Muscle layer of duodenum (tissue), 2 donors: ENCODE measurements at regions not wholly inside any gene's neighbourhood (a gene's known extent, or its start where the extent isn't known, plus 50 kb on each side); places are given as distances from the start of the nearest gene placed in this dataset.

ENCODE experiments used
- H3K27ac ChIP-seq: one replicate; pipeline ENCODE4 v1.7.0; 2013; ENCODE audit warnings: mild to moderate bottlenecking, low read length
- H3K27me3 ChIP-seq: one replicate; pipeline ENCODE4 v1.7.0; 2013; ENCODE audit warnings: low read depth, mild to moderate bottlenecking, control low read depth, low read length
- H3K36me3 ChIP-seq, 2 donors: one replicate each; pipeline ENCODE4 v1.7.0; 2013; ENCODE audit warnings: low read length in 2 of 2, control low read depth in 1 of 2, mild to moderate bottlenecking in 1 of 2; ENCODE audit not compliant: insufficient read depth in 2 of 2, control insufficient read depth in 1 of 2
- H3K4me1 ChIP-seq, 2 donors: one replicate each; pipeline ENCODE4 v1.7.0; 2013; ENCODE audit warnings: low read length in 2 of 2, mild to moderate bottlenecking in 2 of 2, control low read depth in 1 of 2, moderate library complexity in 1 of 2; ENCODE audit not compliant: insufficient read depth in 2 of 2, control insufficient read depth in 1 of 2
- H3K4me3 ChIP-seq, 2 donors: one replicate each; pipeline ENCODE4 v1.7.0; 2013; ENCODE audit warnings: low read length in 2 of 2, low read depth in 1 of 2, mild to moderate bottlenecking in 1 of 2
- H3K9me3 ChIP-seq, 2 donors: one replicate each; pipeline ENCODE4 v1.7.0; 2013; ENCODE audit warnings: low read length in 2 of 2, control low read depth in 1 of 2, mild to moderate bottlenecking in 1 of 2; ENCODE audit not compliant: control insufficient read depth in 1 of 2
- donor health status: healthy.

- Histone ChIP-seq H3K36me3 (no peaks in the 10 kb centered on the region), H3K27ac (no peak overlapping the region), H3K4me1 (peaks cover 0 to 15% of the 10 kb centered on the region in 2 donors), H3K27me3 (no peaks in the 10 kb centered on the region), H3K9me3 (peaks cover 0 to 8% of the 10 kb centered on the region in 2 donors), H3K4me3 (no peak overlapping the region)
Measured at GRCh38 chr22:44381761-44382115, 69.0 kb upstream of the SHISAL1 start.

GRCh38 chr22:44380756-44381486, 68.2 kb upstream of the SHISAL1 start:
- peaks cover 0 to 8% of the 10 kb centered on the region in 2 donors for H3K9me3 ChIP-seq
- no peaks in the 10 kb centered on the region for H3K27me3 ChIP-seq
- H3K27ac ChIP-seq: no peak overlapping the region
- peak overlapping the region in 1 of 2 donors; percentile 40 for H3K4me3 ChIP-seq
- H3K36me3 ChIP-seq: no peaks in the 10 kb centered on the region
- peaks cover 0 to 15% of the 10 kb centered on the region in 2 donors for H3K4me1 ChIP-seq

DNA sequence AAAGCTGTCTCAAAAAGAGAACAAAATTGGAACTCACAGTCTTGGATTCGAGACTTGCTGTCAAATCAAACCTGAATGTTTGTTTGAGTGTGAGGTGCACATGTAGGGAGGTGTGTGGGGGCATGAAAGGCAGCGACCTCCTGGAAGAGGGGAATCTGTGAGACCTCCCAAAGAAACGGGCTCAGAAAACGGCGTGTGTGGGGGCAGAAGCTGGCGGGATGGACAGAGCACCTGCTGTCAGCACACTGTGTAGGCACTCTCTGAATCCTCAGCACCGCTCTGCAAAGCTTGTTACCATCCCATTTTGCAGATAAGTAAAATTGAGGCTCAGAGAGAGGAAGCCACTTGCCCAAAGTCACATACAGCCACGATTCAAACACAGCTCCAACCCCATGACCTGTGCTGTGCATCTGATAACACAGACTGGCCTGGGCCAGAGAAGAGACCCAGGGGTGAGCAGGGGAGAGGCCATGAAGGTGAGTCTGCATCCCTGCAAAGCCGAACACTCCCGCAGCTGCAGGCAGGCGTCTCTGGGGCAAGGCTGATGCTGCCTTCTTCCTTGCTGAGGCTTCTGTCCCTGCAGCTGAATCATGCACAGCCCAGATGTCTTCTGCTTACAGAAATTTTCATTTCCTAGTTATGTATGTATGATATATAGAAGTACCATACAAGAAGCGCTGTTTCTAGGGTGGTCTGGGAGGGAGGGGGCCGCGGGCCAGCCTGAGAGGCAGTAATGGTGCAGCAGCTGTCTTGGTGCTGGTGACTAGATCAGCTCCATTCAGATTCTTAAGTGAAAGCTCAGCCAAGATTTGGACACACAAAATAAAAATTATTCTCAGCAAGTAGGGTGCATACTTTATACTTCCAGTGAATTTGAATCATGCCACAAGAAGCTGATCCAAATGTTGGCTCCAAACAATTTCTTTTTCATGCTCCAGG, 67.3 kb upstream of the SHISAL1 start:
- Histone ChIP-seq H3K4me3 (no peak overlapping the region), H3K27ac (no peak overlapping the region), H3K36me3 (no peaks in the 10 kb centered on the region), H3K4me1 (peaks cover 0 to 15% of the 10 kb centered on the region in 2 donors), H3K9me3 (peaks cover 1 to 11% of the 10 kb centered on the region in 2 donors), H3K27me3 (no peaks in the 10 kb centered on the region)

- Histone ChIP-seq H3K36me3 (no peaks in the 10 kb centered on the region), H3K27me3 (no peaks in the 10 kb centered on the region), H3K9me3 (peaks cover 6 to 15% of the 10 kb centered on the region in 2 donors)
Measured at GRCh38 chr22:44378380-44378779, 65.6 kb upstream of the SHISAL1 start.

GRCh38 chr22:44375451-44375850, 62.7 kb upstream of the SHISAL1 start:
- no peak overlapping the region for H3K27ac ChIP-seq

More at GRCh38 chr22:44378380-44378779, 65.6 kb upstream of the SHISAL1 start:
- Histone ChIP-seq H3K4me3 (no peak overlapping the region), H3K27ac (no peak overlapping the region), H3K4me1 (peaks cover 0 to 15% of the 10 kb centered on the region in 2 donors)

GRCh38 chr22:44373234-44373633, 60.5 kb upstream of the SHISAL1 start:
- no peak overlapping the region for H3K4me3 ChIP-seq
- no peaks in the 10 kb centered on the region for H3K4me1 ChIP-seq
- no peak overlapping the region for H3K27ac ChIP-seq
- H3K36me3 ChIP-seq: no peaks in the 10 kb centered on the region
- H3K9me3 ChIP-seq: peaks cover 6 to 11% of the 10 kb centered on the region in 2 donors
- H3K27me3 ChIP-seq: no peaks in the 10 kb centered on the region

More at GRCh38 chr22:44375451-44375850, 62.7 kb upstream of the SHISAL1 start:
- Histone ChIP-seq H3K4me3 (no peak overlapping the region), H3K36me3 (no peaks in the 10 kb centered on the region), H3K27me3 (no peaks in the 10 kb centered on the region), H3K4me1 (peaks cover 0 to 4% of the 10 kb centered on the region in 2 donors), H3K9me3 (peaks cover 6 to 15% of the 10 kb centered on the region in 2 donors)

DNA sequence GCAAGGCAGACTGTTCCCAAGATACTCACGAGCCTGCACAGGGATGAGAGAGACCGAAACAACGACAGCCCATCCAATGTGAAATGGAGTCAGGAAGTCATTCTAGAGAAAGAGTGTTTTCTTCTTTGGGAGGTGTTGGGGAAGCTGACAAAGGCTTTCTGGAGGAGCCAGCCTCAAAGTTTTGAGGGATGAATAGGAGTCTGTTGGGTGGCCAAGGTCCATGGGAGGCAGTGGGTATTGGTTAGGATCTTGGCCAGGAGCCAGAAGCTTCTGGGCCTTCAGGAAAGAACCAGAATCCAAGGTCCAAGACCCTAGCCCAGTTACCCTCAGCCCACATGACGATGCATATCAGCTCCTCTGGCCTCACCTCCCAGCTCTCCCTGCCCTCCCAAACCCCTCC, 59.9 kb upstream of the SHISAL1 start:
- Histone ChIP-seq H3K4me3 (no peak overlapping the region), H3K36me3 (no peaks in the 10 kb centered on the region), H3K9me3 (peaks cover 6% of the 10 kb centered on the region in 2 donors), H3K27me3 (no peaks in the 10 kb centered on the region), H3K4me1 (no peaks in the 10 kb centered on the region), H3K27ac (no peak overlapping the region)

- Histone ChIP-seq H3K27me3 (no peaks in the 10 kb centered on the region), H3K27ac (no peak overlapping the region), H3K4me1 (peaks cover 0 to 2% of the 10 kb centered on the region in 2 donors), H3K9me3 (peaks cover 6% of the 10 kb centered on the region in 2 donors), H3K36me3 (no peaks in the 10 kb centered on the region), H3K4me3 (no peak overlapping the region)
Measured at GRCh38 chr22:44371741-44372525, 59.2 kb upstream of the SHISAL1 start.

DNA sequence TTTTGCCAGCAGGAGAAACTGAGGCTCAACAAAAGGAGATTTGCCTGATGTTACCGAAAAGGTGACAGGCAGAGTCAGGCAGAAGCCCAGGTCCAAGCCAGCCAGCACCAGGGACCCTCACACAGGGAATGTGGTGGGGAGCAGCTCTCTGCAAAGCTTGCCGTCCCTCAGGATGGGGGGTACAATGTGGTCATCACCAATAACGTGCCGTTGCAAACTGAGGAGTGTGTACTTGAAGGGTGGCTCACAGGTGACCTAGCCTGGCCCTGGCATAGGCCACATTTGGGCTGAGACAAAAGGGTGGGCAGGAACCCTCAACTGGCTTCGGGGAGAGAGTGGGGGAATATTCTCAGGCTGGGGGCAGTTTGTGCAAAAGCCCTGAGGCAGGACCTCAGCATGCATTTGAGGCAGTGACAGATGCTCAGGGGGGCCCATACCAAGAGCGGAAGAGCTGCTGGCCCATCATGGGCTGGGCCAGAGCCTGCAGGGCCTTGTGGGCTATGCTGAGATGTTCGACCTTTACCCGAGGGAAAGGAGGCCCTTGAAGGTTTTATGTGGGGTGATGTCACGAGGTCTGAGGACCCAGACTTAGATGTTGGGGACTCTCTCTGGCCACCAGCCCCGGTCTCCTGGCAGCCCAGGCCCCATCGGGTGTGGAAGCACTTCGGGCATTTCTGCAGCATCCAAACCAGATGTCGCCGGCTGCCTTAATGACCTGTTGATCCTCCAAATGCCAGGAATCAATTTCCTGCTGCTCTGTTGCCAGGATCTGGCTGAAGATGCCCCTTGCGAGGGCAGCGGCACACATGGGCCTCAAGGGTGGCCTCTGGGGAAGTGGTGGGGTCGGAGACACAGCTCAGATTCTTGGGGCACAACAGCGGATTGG, 57.4 kb upstream of the SHISAL1 start:
- peaks cover 3 to 6% of the 10 kb centered on the region in 2 donors for H3K9me3 ChIP-seq
- H3K36me3 ChIP-seq: no peaks in the 10 kb centered on the region
- H3K4me3 ChIP-seq: no peak overlapping the region
- no peaks in the 10 kb centered on the region for H3K27me3 ChIP-seq
- peaks cover 0 to 4% of the 10 kb centered on the region in 2 donors for H3K4me1 ChIP-seq
- H3K27ac ChIP-seq: no peak overlapping the region

DNA sequence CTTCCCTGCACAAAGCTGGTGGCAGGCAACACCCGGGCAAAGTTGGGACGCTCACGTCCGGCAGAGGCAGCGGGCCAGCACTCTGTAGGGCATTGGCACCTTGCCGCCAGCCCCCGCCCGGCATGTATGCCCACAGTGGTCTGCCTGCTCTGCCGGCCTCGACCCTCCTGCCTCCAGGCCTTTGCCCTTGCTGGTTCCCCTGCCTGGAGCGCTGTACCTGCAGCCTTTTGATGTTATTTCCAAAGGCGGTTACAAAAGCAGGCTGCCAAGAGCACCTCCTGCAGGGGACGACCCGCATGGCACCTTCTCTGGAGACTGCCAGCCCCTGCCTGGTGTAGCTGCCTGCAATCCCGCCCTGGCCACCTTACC, 56.5 kb upstream of the SHISAL1 start:
- Histone ChIP-seq H3K27me3 (no peaks in the 10 kb centered on the region), H3K4me3 (no peak overlapping the region), H3K4me1 (peaks cover 0 to 9% of the 10 kb centered on the region in 2 donors), H3K27ac (no peak overlapping the region), H3K9me3 (no peaks in the 10 kb centered on the region), H3K36me3 (no peaks in the 10 kb centered on the region)
